ENCODE measurements at regions not wholly inside any gene's neighbourhood (a gene's known extent, or its start where the extent isn't known, plus 50 kb on each side); places are given as distances from the start of the nearest gene placed in this dataset.

DNA sequence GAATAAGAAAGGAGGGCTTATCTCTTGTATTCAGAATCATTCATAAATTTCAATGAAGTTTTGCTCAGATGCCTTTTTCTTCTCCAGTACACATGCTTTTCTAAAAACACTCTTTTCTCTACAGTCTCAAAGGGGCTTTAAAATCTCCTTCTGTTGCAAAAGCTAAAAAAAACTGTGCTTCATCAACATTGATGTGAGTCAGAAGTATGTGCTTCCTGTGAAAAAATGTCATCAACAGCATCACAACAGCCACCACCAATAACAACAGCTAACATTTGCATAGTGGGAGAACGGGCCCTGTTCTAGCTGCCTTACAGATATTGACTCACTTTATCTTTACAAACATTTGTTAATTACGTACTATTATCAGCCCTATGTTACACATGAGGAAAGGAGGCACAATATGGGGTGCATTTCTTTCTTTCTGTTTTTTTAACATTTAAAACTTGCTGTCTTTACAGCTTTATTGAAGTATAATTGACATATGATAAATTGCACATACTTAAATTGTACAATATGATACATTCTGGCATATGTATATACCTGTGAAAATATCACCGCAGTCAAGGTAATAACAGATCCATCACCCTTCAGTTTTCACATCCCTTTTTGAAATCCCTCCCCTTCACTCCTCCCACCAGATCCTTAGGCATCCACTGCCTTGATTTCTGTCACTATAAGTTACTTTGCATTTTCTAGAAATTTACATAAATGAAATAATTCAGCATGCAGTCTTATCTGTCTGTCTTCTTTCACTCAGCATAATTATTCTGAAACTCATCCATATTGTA, 1605.4 kb upstream of the LRRTM3 start:
- TF ChIP-seq POLR2AphosphoS5 (IDR thresholded peaks at IDR 0.05) (no peak), POLR2A (IDR thresholded peaks at IDR 0.05) (no peak)
- TF ChIP-seq, protein P1, sequence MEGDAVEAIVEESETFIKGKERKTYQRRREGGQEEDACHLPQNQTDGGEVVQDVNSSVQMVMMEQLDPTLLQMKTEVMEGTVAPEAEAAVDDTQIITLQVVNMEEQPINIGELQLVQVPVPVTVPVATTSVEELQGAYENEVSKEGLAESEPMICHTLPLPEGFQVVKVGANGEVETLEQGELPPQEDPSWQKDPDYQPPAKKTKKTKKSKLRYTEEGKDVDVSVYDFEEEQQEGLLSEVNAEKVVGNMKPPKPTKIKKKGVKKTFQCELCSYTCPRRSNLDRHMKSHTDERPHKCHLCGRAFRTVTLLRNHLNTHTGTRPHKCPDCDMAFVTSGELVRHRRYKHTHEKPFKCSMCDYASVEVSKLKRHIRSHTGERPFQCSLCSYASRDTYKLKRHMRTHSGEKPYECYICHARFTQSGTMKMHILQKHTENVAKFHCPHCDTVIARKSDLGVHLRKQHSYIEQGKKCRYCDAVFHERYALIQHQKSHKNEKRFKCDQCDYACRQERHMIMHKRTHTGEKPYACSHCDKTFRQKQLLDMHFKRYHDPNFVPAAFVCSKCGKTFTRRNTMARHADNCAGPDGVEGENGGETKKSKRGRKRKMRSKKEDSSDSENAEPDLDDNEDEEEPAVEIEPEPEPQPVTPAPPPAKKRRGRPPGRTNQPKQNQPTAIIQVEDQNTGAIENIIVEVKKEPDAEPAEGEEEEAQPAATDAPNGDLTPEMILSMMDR (IDR thresholded peaks at IDR 0.05): no peak
